ENCODE measurements at regions not wholly inside any gene's neighbourhood (a gene's known extent, or its start where the extent isn't known, plus 50 kb on each side); places are given as distances from the start of the nearest gene placed in this dataset.

DNA sequence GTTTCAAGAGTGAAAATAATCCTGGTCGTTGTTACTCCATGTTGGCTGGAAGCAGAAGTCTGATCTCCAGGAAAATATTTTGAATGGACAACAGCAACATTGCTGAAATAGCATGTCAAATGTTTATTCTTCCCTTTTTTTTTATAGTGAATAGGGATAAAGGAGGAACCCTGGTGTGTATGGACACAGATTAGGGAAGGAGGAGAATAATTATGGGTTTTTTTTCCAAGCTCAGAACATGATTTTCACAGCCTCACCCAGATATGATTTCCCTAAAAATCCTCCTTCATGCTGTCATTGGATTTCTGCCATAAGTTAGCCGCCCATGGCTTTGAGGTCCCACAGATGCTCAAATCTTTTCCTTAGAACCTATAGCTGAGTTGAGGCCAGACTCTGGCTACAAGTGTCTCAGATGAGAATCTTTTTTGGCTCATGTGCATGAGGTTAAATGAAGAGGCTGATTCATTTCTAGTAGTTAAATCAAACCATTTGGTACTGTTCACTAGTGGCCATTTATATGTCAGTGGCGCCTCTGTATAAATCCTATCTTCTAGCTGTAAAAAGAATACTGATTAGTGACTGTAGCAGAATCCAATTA lies 65.5 kb upstream of the LIFR start (continued):
- TF ChIP-seq, protein P1, sequence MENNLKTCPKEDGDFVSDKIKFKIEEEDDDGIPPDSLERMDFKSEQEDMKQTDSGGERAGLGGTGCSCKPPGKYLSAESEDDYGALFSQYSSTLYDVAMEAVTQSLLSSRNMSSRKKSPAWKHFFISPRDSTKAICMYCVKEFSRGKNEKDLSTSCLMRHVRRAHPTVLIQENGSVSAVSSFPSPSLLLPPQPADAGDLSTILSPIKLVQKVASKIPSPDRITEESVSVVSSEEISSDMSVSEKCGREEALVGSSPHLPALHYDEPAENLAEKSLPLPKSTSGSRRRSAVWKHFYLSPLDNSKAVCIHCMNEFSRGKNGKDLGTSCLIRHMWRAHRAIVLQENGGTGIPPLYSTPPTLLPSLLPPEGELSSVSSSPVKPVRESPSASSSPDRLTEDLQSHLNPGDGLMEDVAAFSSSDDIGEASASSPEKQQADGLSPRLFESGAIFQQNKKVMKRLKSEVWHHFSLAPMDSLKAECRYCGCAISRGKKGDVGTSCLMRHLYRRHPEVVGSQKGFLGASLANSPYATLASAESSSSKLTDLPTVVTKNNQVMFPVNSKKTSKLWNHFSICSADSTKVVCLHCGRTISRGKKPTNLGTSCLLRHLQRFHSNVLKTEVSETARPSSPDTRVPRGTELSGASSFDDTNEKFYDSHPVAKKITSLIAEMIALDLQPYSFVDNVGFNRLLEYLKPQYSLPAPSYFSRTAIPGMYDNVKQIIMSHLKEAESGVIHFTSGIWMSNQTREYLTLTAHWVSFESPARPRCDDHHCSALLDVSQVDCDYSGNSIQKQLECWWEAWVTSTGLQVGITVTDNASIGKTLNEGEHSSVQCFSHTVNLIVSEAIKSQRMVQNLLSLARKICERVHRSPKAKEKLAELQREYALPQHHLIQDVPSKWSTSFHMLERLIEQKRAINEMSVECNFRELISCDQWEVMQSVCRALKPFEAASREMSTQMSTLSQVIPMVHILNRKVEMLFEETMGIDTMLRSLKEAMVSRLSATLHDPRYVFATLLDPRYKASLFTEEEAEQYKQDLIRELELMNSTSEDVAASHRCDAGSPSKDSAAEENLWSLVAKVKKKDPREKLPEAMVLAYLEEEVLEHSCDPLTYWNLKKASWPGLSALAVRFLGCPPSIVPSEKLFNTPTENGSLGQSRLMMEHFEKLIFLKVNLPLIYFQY (CRISPR knock-in tag; IDR thresholded peaks at IDR 0.05; ENCODE audit: borderline replicate concordance) = no peak
- TF ChIP-seq ZNF205 (CRISPR knock-in tag; IDR thresholded peaks at IDR 0.05) (no peak), ZNF850 (CRISPR knock-in tag; conservative IDR thresholded peaks at IDR 0.05) (no peak), ZNF737 (CRISPR knock-in tag; IDR thresholded peaks at IDR 0.05; ENCODE audit: borderline replicate concordance) (no peak)
- TF ChIP-seq, protein P2, sequence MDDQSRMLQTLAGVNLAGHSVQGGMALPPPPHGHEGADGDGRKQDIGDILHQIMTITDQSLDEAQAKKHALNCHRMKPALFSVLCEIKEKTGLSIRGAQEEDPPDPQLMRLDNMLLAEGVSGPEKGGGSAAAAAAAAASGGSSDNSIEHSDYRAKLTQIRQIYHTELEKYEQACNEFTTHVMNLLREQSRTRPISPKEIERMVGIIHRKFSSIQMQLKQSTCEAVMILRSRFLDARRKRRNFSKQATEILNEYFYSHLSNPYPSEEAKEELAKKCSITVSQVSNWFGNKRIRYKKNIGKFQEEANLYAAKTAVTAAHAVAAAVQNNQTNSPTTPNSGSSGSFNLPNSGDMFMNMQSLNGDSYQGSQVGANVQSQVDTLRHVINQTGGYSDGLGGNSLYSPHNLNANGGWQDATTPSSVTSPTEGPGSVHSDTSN (CRISPR knock-in tag; IDR thresholded peaks at IDR 0.05; ENCODE audit: borderline replicate concordance) = no peak
- TF ChIP-seq, protein P3, sequence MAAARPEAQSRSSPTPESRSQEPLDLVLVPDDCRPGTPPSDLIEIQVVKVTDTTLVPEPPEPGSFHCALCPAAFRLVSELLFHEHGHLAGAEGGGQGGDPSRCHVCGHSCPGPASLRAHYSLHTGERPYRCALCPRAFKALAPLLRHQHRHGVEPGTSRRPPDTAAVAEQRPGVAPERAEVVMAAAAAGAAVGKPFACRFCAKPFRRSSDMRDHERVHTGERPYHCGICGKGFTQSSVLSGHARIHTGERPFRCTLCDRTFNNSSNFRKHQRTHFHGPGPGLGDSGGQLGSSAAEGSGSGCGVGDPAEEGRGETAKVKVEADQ (CRISPR knock-in tag; IDR thresholded peaks at IDR 0.05; ENCODE audit: borderline replicate concordance) = no peak

DNA sequence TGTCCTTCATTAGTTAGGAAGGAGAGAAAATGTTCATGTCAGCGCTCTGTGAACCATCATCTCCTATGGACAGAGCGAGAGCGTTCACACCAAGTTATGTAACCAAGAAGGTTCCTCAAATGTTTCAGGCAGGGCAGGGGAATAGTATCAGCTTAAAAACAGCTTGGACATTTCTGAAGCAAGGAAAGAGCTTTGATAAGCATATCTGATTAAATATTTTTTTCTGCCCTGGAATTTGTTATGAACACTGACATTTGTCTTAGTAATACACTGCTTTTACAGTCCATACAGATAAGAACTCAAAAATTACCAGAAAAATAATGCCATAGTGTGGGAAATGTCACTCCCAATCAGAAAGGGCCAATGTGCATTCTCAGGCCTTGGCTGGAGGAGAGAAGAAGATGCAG lies 66.3 kb upstream of the LIFR start:
- H4K20me1 ChIP-seq (ENCODE audit: insufficient read depth, low read length) = no peaks in the 10 kb centered on the region
- CTCF ChIA-PET (ENCODE audit: low intra/inter-chr PET ratio, low total read pairs) = no interaction called here
- H3K9me3 ChIP-seq (ENCODE audit: low read length) = no peaks in the 10 kb centered on the region
- no TSS peak for BruUV-seq (replicated peaks)
- H3K4me2 ChIP-seq (ENCODE audit: low read depth, low read length) = no peak overlapping the region
- 52% methylated on average over 3 of the region's 3 CpGs for WGBS (ENCODE audit: low lambda C conversion rate)
- POLR2A ChIA-PET = no interaction called here
- intact Hi-C loops (cut with micrococcal nuclease; ENCODE audit: unreplicated experiment) = no loop called here
- H2AFZ ChIP-seq (ENCODE audit: low read length) = no peak overlapping the region
- DNase-seq (ENCODE audit: low spot score) = no peak
- ATAC-seq = no peak
- no peak for FAIRE-seq
- H3K27me3 ChIP-seq (ENCODE audit: control insufficient read depth in 1 of 2, insufficient read depth in 2 of 2, low read length in 2 of 2) = no peaks in the 10 kb centered on the region; a peak in 1 of 5 replicates
- H3K9ac ChIP-seq (ENCODE audit: insufficient read depth, low read depth, low read length) = no peak overlapping the region
- H3K27ac ChIP-seq (ENCODE audit: extremely low read length, insufficient read depth, low read length) = no peak overlapping the region
- no peaks in the 10 kb centered on the region for H3K4me1 ChIP-seq (ENCODE audit: insufficient read depth, low read length)
- no peaks in the 10 kb centered on the region for H3K79me2 ChIP-seq (ENCODE audit: insufficient read depth, low read length)
- H3K4me3 ChIP-seq (replicated peaks in 1 of 3; ENCODE audit: insufficient read depth in 1 of 3, low read depth in 2 of 3, low read length in 3 of 3) = no peak overlapping the region
- no peaks in the 10 kb centered on the region for H3K36me3 ChIP-seq (replicated peaks in 1 of 2; ENCODE audit: control insufficient read depth in 1 of 2, insufficient read depth in 2 of 2, low read length in 2 of 2)
- in situ Hi-C loops (cut with HindIII; ENCODE audit: extremely low pct_ligation_motif_present, low pct_unique_long_range_greater_than_20kb) = no loop called here
- TF ChIP-seq, protein P4, sequence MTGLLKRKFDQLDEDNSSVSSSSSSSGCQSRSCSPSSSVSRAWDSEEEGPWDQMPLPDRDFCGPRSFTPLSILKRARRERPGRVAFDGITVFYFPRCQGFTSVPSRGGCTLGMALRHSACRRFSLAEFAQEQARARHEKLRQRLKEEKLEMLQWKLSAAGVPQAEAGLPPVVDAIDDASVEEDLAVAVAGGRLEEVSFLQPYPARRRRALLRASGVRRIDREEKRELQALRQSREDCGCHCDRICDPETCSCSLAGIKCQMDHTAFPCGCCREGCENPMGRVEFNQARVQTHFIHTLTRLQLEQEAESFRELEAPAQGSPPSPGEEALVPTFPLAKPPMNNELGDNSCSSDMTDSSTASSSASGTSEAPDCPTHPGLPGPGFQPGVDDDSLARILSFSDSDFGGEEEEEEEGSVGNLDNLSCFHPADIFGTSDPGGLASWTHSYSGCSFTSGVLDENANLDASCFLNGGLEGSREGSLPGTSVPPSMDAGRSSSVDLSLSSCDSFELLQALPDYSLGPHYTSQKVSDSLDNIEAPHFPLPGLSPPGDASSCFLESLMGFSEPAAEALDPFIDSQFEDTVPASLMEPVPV (CRISPR knock-in tag; IDR thresholded peaks at IDR 0.05) = no peak
- TF ChIP-seq ZNF674 (CRISPR knock-in tag; IDR thresholded peaks at IDR 0.05; ENCODE audit: low read depth) = no peak
- no peak for TF ChIP-seq TOPORS (CRISPR knock-in tag; IDR thresholded peaks at IDR 0.05)
- TF ChIP-seq ELF1 (CRISPR knock-in tag; IDR thresholded peaks at IDR 0.05) = no peak
- TF ChIP-seq MTF1 (CRISPR knock-in tag; IDR thresholded peaks at IDR 0.05) = no peak
- TF ChIP-seq, protein P5, sequence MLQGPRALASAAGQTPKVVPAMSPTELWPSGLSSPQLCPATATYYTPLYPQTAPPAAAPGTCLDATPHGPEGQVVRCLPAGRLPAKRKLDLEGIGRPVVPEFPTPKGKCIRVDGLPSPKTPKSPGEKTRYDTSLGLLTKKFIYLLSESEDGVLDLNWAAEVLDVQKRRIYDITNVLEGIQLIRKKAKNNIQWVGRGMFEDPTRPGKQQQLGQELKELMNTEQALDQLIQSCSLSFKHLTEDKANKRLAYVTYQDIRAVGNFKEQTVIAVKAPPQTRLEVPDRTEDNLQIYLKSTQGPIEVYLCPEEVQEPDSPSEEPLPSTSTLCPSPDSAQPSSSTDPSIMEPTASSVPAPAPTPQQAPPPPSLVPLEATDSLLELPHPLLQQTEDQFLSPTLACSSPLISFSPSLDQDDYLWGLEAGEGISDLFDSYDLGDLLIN (CRISPR knock-in tag; IDR thresholded peaks at IDR 0.05; ENCODE audit: borderline replicate concordance) = no peak
- no peak for TF ChIP-seq ZNF564 (CRISPR knock-in tag; IDR thresholded peaks at IDR 0.05)
